ENCODE measurements at regions not wholly inside any gene's neighbourhood (a gene's known extent, or its start where the extent isn't known, plus 50 kb on each side); places are given as distances from the start of the nearest gene placed in this dataset.

DNA sequence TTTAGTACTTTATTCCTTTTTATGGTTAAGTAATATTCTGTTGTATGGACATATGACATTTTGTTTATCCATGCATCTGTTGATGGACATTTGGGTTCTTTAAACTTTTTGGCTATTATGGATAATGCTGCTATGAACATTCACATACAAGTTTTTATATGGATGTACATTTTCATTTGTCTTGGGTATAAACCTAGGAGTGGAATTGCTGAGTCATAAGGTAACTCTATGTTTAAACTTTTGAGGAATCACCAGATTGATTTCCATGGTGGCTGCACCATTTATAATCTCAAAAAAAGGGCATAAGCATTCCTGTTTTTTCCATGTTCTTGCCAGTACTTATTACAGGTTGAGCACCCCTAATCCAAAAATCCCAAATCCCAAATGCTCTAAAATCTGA is 90.3 kb upstream of the CRHR1 start:
- TF ChIP-seq, protein P1, sequence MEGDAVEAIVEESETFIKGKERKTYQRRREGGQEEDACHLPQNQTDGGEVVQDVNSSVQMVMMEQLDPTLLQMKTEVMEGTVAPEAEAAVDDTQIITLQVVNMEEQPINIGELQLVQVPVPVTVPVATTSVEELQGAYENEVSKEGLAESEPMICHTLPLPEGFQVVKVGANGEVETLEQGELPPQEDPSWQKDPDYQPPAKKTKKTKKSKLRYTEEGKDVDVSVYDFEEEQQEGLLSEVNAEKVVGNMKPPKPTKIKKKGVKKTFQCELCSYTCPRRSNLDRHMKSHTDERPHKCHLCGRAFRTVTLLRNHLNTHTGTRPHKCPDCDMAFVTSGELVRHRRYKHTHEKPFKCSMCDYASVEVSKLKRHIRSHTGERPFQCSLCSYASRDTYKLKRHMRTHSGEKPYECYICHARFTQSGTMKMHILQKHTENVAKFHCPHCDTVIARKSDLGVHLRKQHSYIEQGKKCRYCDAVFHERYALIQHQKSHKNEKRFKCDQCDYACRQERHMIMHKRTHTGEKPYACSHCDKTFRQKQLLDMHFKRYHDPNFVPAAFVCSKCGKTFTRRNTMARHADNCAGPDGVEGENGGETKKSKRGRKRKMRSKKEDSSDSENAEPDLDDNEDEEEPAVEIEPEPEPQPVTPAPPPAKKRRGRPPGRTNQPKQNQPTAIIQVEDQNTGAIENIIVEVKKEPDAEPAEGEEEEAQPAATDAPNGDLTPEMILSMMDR (IDR thresholded peaks at IDR 0.05): no peak
- no peak for TF ChIP-seq POLR2A (IDR thresholded peaks at IDR 0.05)

All from upper lobe of left lung (tissue), 4 donors.